SK-N-SH (cell line): ENCODE measurements at regions not wholly inside any gene's neighbourhood (a gene's known extent, or its start where the extent isn't known, plus 50 kb on each side); places are given as distances from the start of the nearest gene placed in this dataset.

Experiments used
- CTCF ChIA-PET: fragments of 300-600, 350-600 bp; formaldehyde crosslinking; extraction: SDS; loops from one replicate; lab custom pipeline; 2021; lab: Yijun Ruan, JAX
- POLR2A ChIA-PET: fragments of 350-600 bp; sonication (Branson Sonifier 250); formaldehyde crosslinking; extraction: SDS; loops from one replicate; lab custom pipeline; 2020; ENCODE audit warnings: antibody characterized with exemption, inconsistent platforms; lab: Yijun Ruan, JAX
- DNase-seq: peaks from one replicate; pipeline ENCODE4 v3.0.0; 2012
- H2AFZ ChIP-seq: fragments of 200-600 bp; sonication (generic); 2 replicates; pipeline ENCODE4 v1.8.1; 2016; ENCODE audit warnings: antibody characterized with exemption, mild to moderate bottlenecking, low read depth
- H3F3A ChIP-seq: fragments of 200-600 bp; sonication (generic); replicated peaks from 2 replicates; pipeline ENCODE3; 2016; ENCODE audit warnings: antibody characterized with exemption, mild to moderate bottlenecking; ENCODE audit not compliant: insufficient read depth
- H3K27ac ChIP-seq, 2 experiments: fragments of 200-500 bp in 1 of 2; fragments of 200-600 bp in 1 of 2; sonication (Bioruptor generic) in 1 of 2; sonication (generic), shearing (Covaris generic) in 1 of 2; 2 replicates each; pipeline versions ENCODE4 v1.5.1 to v1.6.1; 2014 to 2016; ENCODE audit warnings: low read depth in 2 of 2, inconsistent platforms in 1 of 2, low read length in 1 of 2, mild to moderate bottlenecking in 1 of 2, mixed read lengths in 1 of 2
- H3K27me3 ChIP-seq: fragments of 200-600 bp; sonication (generic), shearing (Covaris generic); 2 replicates; pipeline ENCODE4 v1.6.1; 2016; ENCODE audit warnings: mixed run types; ENCODE audit not compliant: insufficient read depth
- H3K36me3 ChIP-seq, 2 experiments: fragments of 200-500 bp in 1 of 2; fragments of 200-600 bp in 1 of 2; sonication (Bioruptor generic) in 1 of 2; sonication (generic) in 1 of 2; replicated peaks in 1 of 2; 2 replicates each; pipeline versions ENCODE3 to v1.5.1; 2014 to 2016; ENCODE audit warnings: low read length in 1 of 2, mild to moderate bottlenecking in 1 of 2; ENCODE audit not compliant: insufficient read depth in 2 of 2, control insufficient read depth in 1 of 2
- H3K4me1 ChIP-seq, 2 experiments: fragments of 200-500 bp in 1 of 2; fragments of 200-600 bp in 1 of 2; sonication (Bioruptor generic) in 1 of 2; sonication (generic), shearing (Covaris generic) in 1 of 2; 2 replicates each; pipeline versions ENCODE4 v1.5.1 to v1.6.1; 2014 to 2016; ENCODE audit warnings: low read depth in 1 of 2, low read length in 1 of 2, mixed run types in 1 of 2; ENCODE audit not compliant: insufficient read depth in 2 of 2, control insufficient read depth in 1 of 2
- H3K4me2 ChIP-seq: fragments of 200-600 bp; sonication (generic), shearing (Covaris generic); 2 replicates; pipeline ENCODE4 v1.6.1; 2017; ENCODE audit warnings: mixed run types
- H3K4me3 ChIP-seq, 2 experiments: fragments of 200-500 bp in 1 of 2; fragments of 200-600 bp in 1 of 2; sonication (Bioruptor generic) in 1 of 2; sonication (generic), shearing (Covaris generic) in 1 of 2; 2 replicates each; pipeline versions ENCODE4 v1.5.1 to v1.8.1; 2014 to 2016; ENCODE audit warnings: low read depth in 2 of 2, inconsistent platforms in 1 of 2, low read length in 1 of 2, mild to moderate bottlenecking in 1 of 2, mixed read lengths in 1 of 2, moderate library complexity in 1 of 2
- H3K79me2 ChIP-seq: fragments of 200-600 bp; sonication (generic); 2 replicates; pipeline ENCODE4 v1.8.1; 2017; ENCODE audit warnings: mild to moderate bottlenecking; ENCODE audit not compliant: insufficient read depth
- H3K9ac ChIP-seq: fragments of 200-600 bp; sonication (generic); 2 replicates; pipeline ENCODE4 v1.6.1; 2017; ENCODE audit warnings: mixed run types
- H3K9me2 ChIP-seq: fragments of 200-600 bp; sonication (generic); 2 replicates; pipeline ENCODE4 v1.6.1; 2017; ENCODE audit warnings: mixed run types
- H3K9me3 ChIP-seq: fragments of 200-600 bp; sonication (generic); 2 replicates; pipeline ENCODE4 v1.6.1; 2017; ENCODE audit warnings: mixed run types, mild to moderate bottlenecking, moderate library complexity
- H4K20me1 ChIP-seq: fragments of 200-600 bp; sonication (generic); 2 replicates; pipeline ENCODE4 v1.6.1; 2017; ENCODE audit warnings: mild to moderate bottlenecking, mixed run types; ENCODE audit not compliant: insufficient read depth
- CTCF ChIP-seq: fragments of 200-600 bp; sonication (generic); IDR thresholded peaks from 2 replicates; pipeline ENCODE4 v1.6.1; 2017; ENCODE audit warnings: antibody characterized with exemption, mild to moderate bottlenecking, moderate library complexity
- ELF1 ChIP-seq: IDR thresholded peaks from 2 replicates; pipeline ENCODE4 v1.4.0; 2012
- EP300 ChIP-seq, 2 experiments: IDR thresholded peaks; 2 replicates each; pipeline versions ENCODE4 v1.4.0 to v1.6.1; 2012; ENCODE audit warnings: borderline replicate concordance in 1 of 2, low read depth in 1 of 2, low read length in 1 of 2
- FOXJ3 ChIP-seq: sonication (generic); formaldehyde crosslinking; IDR thresholded peaks from 2 replicates; pipeline ENCODE4 v1.5.1; 2020; ENCODE audit warnings: mild to moderate bottlenecking, missing genetic modification reagents
- FOXM1 ChIP-seq: IDR thresholded peaks from 2 replicates; pipeline ENCODE4 v1.4.0; 2012; ENCODE audit warnings: low read depth, mild to moderate bottlenecking
- GATA2 ChIP-seq: sonication (generic); formaldehyde crosslinking; IDR thresholded peaks from 2 replicates; pipeline ENCODE4 v1.5.0; 2020; ENCODE audit warnings: mild to moderate bottlenecking, missing genetic modification reagents
- MAX ChIP-seq: IDR thresholded peaks from 2 replicates; pipeline ENCODE4 v1.4.0; 2012; ENCODE audit warnings: low read depth
- MEF2A ChIP-seq: IDR thresholded peaks from 2 replicates; pipeline ENCODE4 v1.4.0; 2012; ENCODE audit warnings: low read depth, borderline replicate concordance
- MXI1 ChIP-seq: IDR thresholded peaks from 2 replicates; pipeline ENCODE4 v1.6.1; 2012; ENCODE audit warnings: mild to moderate bottlenecking, low read depth, low read length, improper control_type of control experiment
- NFIC ChIP-seq: IDR thresholded peaks from 2 replicates; pipeline ENCODE4 v1.4.0; 2012; ENCODE audit warnings: borderline replicate concordance
- PBX3 ChIP-seq: IDR thresholded peaks from 2 replicates; pipeline ENCODE4; 2012
- POLR2AphosphoS5 ChIP-seq: IDR thresholded peaks from 2 replicates; pipeline ENCODE4 v1.6.1; 2012; ENCODE audit warnings: low read depth, low read length
- REST ChIP-seq: IDR thresholded peaks from 2 replicates; pipeline ENCODE4 v1.6.1; 2012; ENCODE audit warnings: mild to moderate bottlenecking, low read depth, low read length, moderate library complexity
- RFX5 ChIP-seq: IDR thresholded peaks from 2 replicates; pipeline ENCODE4 v1.6.1; 2012; ENCODE audit warnings: mild to moderate bottlenecking, improper control_type of control experiment, low read length
- RXRA ChIP-seq: IDR thresholded peaks from 2 replicates; pipeline ENCODE4 v1.4.0; 2012; ENCODE audit warnings: low read depth, mild to moderate bottlenecking, borderline replicate concordance
- TCF12 ChIP-seq: IDR thresholded peaks from 2 replicates; pipeline ENCODE4 v1.4.0; 2012
- TEAD4 ChIP-seq: IDR thresholded peaks from 2 replicates; pipeline ENCODE4 v1.4.0; 2012; ENCODE audit warnings: mild to moderate bottlenecking, borderline replicate concordance; ENCODE audit not compliant: insufficient read depth
- USF2 ChIP-seq: fragments of 150-350 bp; IDR thresholded peaks from 2 replicates; pipeline ENCODE4 v1.6.1; 2017; ENCODE audit warnings: antibody characterized with exemption, low read length, low read depth, borderline replicate concordance
- ZBTB33 ChIP-seq: IDR thresholded peaks from 2 replicates; pipeline ENCODE4 v1.4.0; 2012; ENCODE audit warnings: low read depth, borderline replicate concordance
- WGBS: methylation state at CpG from one replicate; pipeline ENCODE4 v1.1.6; 2017; ENCODE audit warnings: low lambda C conversion rate; 5-methylcytosine and 5-hydroxymethylcytosine counted together

- Histone ChIP-seq H3K9ac (no peak overlapping the region), H3K9me3 (no peaks in the 10 kb centered on the region), H3K4me2 (no peak overlapping the region), H3K9me2 (no peaks in the 10 kb centered on the region), H3F3A (no peaks in the 10 kb centered on the region), H3K4me1 (peaks cover 0 to 24% of the 10 kb centered on the region in 2 experiments; a peak in 1 of 4 replicates), H3K27ac (no peak overlapping the region), H4K20me1 (no peaks in the 10 kb centered on the region), H2AFZ (no peak overlapping the region), H3K4me3 (no peak overlapping the region), H3K79me2 (no peaks in the 10 kb centered on the region), H3K36me3 (no peaks in the 10 kb centered on the region), H3K27me3 (no peaks in the 10 kb centered on the region)
- TF ChIP-seq MEF2A (no peak), MAX (no peak), RFX5 (no peak), REST (no peak), ZBTB33 (no peak), MXI1 (no peak), RXRA (no peak), TCF12 (no peak), USF2 (no peak), NFIC (no peak), PBX3 (no peak), CTCF (no peak), EP300 (IDR thresholded peaks at IDR 0.05; ENCODE audit: borderline replicate concordance in 1 of 2, low read depth in 1 of 2, low read length in 1 of 2) (no peak), GATA2 (CRISPR knock-in tag) (no peak), POLR2AphosphoS5 (no peak), FOXM1 (no peak), ELF1 (no peak), TEAD4 (no peak), FOXJ3 (no peak)
- CTCF ChIA-PET: interaction anchor here (1.1 kb wide), 2 partner anchors 17 to 30 kb away, joined by 3 to 4 read pairs; no protein-coding TSS in a partner anchor
- POLR2A ChIA-PET: no interaction called here
- no peak for DNase-seq
- 51% methylated on average over 4 of the region's 4 CpGs for WGBS
Observed at GRCh38 chr2:15764683-15765011, 173.0 kb downstream of the DDX1 start.
